GM21723 (cell line): ENCODE measurements at regions not wholly inside any gene's neighbourhood (a gene's known extent, or its start where the extent isn't known, plus 50 kb on each side); places are given as distances from the start of the nearest gene placed in this dataset.
A peak's percentile ranks its signal among the peaks of the same experiment; 100 is the strongest.

Experiments used
- ATAC-seq: cut with Tn5 transposase; IDR thresholded peaks from one replicate; pipeline ENCODE4 v1.9.1; 2021; ENCODE audit warnings: mild to moderate bottlenecking, moderate library complexity; ENCODE audit not compliant: unreplicated experiment

DNA sequence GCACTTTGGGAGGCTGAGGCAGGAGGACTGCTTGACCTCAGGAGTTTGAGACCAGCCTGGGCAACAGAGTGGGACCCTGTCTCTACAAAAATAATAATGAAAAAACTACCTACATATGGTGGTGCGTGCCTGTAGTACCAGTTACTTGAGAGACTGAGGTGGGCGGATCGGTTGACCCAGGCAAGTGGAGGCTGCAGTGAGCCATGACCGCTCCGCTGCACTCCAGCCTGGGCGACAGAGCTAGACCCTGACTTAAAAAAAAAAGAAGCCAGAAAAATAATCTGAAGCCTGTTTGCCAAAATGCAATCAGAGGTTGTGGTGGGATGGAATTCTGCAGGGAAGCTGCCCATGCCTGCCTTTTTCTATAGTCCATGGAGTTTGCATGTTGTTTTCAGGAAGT lies 50.4 kb upstream of the GGTA1 start:
- ATAC-seq: no peak

DNA sequence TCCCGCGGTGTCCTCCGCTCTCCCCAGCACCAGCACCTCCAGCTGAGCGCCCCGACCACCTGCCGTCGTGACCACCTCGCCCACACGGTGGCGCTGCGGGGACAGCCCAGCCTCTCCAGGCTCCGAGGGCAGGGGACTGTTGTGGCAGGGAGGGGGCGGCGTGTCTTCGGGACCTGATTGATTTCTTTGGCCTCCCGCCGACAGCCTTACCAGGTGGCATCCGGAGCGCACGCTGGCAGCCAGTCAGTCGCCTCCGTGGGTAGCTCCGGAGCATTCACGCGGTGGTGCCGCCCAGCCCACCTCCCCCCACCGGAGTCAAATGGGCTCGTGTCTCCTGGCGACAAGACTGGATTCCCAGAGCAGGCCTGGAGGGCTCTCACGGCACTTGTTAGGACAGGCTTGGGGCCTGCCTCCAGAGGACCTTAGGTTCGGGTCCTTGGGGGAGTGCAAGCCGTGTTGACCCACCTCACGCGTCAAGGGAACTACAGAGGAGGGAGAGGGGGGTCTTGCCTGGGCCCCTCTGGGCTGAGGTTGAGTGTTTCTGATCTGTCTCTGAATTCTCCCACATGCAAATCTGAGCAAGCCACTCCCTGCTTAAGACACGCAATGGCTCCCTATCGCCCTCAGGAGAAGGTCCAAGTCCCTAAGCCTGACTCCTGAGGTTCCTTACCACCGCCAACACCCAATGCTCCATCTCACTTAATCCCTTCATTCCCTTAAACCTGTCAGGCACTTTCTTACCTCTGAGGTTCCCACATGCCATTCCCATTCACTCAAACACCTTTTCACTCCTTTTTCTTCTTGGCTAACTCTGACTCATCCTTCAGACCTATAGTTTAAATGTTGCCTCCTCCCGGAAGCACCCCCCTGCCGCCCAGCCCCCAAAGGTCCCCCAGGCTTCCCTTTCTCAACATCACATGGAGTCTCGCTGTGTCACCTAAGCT lies 51.2 kb upstream of the GGTA1 start:
- peak; percentile 61 for ATAC-seq

DNA sequence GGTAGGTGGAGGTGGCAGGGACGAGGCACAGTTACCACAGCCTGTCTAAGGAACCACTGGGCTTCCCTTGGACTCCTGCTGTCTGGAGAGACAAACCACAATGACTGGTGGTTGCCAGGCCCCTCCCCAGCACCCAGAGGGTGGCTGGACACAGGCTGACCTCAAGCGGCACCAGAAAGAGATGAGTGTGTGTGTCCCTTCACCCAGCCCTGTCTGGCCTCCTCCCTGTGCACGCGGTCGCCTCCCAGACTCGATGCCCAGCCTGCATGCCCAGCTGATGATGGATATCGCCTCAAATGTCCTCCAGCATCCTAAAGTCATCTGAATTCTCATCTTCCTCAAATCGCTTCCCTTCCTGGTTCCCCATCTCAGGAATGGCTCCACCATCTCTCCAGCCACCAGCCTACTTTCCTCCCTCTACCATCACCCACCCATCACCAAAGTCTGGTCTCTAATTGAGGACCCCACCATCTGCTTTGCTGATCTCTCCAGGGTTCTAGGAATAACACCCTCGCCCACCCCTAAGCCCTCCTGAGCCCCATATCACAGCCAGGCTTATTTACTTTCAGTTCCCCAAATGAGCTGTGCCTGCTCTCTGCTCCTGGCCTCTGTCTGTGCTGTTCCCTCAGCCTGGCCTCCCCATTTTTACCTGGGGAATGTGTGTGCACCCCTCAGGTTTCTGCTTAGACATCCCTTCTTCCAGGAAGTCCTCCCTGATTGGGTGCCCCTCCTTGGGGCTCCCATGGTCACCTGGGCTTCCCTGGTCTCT lies 52.5 kb upstream of the GGTA1 start:
- no peak for ATAC-seq

DNA sequence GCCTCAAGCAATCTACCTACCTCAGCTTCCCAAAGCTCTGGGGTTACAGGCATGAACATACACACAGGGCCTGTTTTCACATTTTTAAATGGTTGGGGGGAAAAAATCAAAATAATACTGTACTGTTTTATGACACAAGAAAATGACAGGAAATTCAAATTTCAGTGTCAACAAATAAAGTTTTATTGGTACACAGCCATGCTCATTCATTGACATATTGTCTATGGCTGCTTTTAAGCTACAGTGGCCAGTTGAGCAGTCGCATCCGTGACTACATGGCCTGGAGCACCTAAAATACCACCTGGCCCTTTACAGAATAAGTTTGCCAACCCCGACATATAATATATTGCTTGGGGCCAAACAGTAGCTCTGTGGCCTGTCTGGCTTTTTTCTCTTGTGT lies 56.4 kb upstream of the GGTA1 start:
- no peak for ATAC-seq

DNA sequence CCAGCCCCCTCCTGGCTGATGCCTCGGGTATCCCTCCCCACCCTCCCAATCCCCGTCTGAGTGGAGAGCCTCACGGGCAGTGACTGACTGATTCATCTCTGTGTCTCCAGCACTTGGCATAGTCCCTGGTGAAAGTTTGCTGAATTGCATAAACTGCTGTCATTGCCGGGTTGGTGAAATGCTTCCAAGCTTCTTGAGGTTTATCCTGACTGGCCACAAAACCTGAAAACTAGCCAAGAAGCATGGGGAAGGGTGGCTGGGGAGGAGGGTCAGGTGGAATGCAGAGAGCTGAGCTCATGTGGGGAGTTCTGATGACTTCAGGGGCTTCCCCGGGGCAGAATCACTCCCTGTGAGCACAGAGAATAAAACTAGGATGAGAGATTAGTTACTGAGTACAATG lies 56.9 kb upstream of the GGTA1 start:
- ATAC-seq: no peak

DNA sequence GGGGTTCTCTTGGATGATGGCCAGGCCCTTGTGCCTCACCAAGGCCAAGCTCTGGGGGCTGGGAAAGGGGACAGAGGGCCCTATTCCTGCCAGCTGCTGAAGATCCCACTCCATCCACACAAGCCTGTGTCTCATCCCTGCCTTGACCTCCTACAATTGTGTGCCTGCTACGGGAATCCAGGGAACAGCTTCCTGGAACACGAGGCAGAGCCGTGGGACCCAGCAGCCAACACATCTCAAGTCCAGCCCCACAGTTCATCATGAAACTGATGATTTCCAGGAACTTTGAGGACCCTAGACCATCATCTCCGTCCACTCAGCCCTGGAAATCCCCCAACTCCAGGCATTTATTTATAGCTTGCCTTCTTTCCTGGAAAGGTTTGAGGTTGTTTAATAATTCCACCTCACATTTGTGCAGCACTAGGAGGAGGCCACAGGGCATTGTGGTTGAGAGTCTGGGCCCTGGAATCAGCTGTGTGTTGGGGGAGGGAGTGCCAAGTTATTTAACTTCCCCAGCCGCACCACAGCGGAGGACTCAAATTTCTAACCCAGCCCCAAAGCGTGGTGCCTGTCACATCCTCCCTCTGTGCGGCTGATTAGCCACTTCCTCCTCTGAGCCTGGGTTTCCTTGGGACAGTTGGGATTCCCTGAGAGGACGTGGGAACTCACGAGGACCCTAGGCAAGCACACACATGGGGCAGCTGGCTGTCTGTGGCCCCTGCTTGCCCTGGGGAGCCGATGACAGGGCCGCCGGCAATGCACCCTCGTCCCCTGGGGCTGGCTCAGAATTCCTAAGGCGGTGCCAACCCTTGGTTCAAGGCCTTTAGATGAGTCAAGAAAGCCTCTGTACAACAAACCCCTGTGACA lies 58.2 kb upstream of the GGTA1 start:
- ATAC-seq: peak; percentile 42

DNA sequence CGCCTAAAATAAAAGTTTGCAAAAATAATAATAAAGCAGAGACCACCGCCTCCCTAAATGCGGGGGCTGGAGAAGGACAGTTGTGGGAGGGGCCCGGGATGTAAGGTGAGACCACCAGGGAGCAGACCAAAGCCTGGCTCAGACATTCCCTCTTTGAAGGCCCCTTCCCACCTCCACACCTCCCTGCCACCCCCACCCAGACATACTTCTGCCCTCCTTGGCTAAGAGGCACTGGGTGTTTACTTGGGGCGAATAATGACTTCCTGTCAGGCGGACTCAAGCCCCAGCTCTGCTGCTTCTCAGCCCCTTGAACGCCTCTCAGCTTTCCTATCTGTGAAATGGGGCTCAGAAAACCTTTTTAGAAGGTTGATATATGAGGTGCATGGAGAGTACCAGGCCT lies 58.8 kb upstream of the GGTA1 start:
- no peak for ATAC-seq

DNA sequence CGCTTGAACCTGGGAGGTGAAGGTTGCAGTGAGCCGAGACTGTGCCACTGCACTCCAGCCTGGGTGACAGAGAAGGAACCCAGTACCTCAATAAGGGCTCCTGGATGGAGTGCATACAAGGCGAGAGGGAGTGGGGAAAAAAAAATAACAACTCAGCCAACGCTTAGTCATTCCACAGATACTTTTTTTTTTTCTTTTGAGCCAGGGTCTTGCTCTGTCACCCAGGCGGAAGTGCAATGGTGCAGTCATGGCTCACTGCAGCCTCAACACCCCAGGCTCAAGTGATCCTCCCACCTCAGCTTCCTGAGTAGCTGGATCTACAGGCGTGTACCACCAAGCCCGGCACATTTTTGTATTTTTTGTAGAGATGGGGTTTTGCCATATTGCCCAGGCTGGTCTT lies 59.5 kb upstream of the GGTA1 start:
- no peak for ATAC-seq

DNA sequence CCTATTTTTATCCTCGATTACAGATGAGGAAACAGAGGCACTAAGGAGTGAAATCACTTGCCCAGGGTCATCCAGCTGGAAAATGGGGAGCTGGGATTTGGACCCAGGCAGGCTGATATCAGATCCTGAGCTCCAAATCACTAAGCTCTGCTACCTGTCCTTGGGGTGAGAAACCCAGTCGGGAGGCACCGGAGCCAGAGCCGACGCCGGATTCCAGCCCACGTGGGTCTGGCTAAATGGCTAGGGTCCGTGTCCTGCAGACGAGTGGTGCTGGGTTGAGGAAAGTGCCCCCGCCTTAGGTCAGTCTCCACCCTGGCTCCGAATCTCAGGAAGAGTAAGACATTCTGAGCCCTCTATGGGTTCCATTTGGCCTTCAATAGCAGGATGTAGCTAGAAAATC lies 61.3 kb upstream of the GGTA1 start:
- ATAC-seq: no peak

DNA sequence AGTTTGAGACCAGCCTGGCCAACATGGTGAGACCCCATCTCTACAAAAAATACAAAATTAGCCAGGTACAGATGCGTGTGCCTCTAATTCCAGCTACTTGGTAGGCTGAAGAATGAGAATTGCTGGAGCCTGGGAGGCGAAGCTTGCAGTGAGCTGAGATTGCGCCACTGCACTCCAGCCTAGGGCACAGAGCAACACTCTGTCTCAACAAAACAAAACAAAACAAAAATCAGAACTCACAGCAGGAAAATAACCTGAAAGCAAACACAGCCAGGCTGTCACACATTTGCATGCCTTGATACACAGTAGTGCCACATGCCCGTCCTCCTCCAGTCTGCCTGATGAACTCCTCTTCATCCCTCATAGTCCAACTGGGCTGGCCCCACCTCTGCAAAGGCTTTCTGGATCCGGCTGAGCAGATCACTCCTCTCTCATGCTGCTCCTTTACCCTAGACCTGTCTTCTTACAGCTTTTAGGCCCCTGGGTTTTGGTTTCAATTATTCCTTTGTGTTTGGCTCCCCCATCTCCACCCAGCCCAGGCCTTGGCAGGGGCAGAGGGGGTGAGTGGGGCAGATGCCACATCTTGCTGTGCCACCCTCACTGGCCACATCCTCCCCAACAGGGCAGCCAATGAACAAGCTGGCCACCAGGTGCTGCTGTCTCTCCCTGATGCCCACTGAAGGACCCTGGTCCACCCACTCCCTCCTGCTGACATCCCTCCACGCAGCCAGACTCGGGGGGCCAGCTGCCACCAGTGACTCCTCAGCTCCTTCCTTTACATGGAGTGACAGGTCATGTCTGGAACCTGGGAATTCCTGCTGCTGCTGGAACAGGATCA lies 62.0 kb upstream of the GGTA1 start:
- no peak for ATAC-seq

DNA sequence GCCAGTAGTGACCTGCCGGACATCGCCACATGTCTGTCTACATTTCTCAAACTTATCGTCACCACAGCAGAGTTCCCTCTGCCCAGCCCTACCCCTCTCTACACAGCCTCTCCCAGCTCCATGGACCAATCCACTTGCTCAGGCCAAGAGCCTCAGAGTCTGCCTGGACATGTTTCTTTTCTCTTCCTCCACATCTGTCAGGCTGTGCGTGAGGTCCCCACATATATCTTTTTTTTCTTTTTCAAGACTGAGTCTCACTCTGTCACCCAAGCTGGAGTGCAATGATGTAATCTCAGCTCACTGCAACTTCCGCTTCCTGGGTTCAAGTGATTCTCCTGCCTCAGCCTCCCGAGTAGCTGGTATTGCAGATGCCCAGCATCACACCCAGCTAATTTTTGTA lies 62.7 kb upstream of the GGTA1 start:
- no peak for ATAC-seq

DNA sequence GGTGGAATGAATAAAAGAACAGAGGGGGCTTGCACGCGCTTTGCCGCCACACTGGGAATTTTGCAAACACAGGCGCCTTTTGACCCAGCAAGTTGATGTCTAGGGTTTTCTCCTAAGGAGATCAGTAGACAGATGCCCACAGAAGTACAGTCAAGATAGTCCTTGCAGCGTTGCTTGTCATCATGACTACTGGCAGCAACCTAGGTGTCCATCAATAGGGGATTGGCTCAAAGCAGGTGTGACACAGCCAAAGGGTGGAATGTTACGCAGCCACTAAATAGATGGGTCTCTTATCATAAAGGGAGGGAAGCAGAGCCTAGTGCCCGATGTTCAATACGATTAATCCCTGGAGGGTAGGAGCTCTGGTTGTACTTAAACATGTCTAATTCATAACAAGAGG lies 63.8 kb upstream of the GGTA1 start:
- ATAC-seq: no peak

DNA sequence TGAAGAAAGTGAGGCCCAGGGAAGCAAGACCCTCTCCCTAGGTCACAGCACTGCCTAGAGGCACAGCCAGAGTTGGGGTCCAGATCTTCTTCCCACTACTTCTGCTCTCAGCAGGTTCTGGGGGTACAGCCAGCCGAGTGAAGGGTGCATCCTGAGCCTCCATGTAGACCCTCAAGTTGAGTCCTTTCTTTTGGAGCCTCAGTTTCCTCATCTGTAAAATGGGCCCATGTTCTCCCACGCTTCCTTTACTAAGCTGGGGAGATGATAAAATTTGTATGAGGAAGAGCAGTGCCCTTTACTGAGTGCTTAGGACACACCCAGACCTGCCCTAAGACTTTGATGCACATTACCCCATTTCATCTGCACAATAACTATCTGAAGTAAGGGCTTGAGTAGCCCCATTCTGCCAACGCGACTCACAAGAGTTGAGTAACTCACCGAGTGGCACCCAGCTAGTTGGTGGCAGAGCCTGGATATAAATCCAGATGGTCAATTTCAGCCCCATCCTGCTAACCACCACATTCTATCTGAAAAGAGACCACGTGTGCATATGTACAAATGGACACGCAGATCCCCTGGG lies 64.3 kb upstream of the GGTA1 start:
- ATAC-seq: no peak

DNA sequence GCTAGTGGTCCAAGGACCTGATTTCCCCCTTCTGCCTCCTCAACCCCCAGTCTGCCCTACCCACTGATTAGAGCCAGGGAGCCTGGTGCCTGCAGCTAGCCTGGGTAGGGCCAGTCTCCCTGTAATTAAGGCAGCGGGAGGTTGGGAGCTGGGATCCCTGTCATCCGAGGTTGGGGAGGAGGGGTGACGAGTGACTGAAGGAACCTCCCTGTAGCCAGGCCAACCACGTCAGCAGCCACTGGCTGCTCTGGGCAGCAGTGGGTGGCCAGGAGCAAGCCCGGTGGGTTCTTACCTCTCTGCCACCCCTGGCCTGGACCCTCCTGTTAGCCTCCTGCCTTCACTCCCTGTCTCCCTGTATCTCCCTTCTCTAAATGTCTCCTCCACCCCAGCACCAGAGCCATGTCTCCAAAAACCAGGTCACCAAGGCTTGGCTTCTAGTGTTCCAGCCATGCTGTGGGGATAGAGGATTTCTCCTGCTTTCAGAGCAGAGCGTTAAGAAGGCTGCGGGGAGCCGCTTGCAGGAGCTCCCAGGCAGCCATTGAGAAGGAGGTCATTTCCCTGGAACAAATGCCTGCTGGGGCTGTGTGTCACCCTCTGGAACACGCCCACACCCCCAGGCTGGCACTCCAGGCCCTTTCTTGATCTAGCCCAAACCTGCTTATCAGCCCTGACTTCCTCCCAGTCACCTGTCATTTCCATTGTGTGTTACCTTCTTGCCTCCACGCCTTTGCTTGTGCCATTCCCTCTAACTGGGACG lies 65.0 kb upstream of the GGTA1 start:
- no peak for ATAC-seq

DNA sequence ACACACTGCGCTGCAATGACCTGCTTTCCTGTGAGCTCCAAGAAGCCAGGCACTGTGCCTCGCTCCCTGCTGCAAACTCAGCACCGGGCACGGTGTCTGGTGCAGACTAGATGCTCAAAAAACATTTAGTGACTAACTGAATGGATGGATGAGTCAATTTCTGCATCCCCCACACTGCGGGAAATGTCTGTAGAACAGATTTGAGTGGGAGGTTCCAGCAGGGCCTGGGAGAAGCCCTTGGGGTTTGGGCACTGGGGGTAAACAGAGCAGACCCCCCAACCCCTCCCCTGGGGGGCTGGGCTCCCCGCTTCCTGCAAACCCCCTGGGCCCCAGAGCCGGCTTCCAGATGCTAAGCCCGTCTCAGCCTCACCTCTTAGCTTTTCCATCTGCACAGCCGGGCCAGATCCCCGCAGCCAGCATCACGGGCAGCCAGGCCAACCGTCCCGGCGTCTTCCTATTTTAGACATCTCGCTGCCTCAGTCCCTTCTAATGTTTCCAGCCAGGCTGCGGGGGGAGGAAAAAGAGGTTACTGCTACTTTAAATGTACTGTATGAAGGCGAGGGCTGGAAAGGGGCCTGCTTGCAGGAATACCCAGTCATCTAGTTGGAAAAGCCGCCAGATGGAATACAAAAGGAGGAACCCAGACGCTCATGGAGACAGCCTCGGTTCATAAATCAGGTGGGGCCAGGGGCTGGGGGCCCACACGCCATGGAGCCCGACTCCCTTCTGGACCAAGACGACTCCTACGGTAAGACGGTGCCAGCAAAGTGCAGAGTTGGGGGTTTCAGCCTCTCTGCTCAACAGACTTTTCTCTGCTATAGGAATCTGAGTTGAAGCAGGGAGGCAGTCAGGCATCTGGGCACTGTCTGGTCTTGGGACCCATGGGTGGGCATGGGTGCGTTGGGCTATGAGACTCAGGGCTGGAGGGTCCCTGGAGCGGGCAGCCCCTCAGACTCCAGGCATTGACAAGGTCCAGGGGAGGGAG lies 67.1 kb upstream of the GGTA1 start:
- ATAC-seq: no peak

DNA sequence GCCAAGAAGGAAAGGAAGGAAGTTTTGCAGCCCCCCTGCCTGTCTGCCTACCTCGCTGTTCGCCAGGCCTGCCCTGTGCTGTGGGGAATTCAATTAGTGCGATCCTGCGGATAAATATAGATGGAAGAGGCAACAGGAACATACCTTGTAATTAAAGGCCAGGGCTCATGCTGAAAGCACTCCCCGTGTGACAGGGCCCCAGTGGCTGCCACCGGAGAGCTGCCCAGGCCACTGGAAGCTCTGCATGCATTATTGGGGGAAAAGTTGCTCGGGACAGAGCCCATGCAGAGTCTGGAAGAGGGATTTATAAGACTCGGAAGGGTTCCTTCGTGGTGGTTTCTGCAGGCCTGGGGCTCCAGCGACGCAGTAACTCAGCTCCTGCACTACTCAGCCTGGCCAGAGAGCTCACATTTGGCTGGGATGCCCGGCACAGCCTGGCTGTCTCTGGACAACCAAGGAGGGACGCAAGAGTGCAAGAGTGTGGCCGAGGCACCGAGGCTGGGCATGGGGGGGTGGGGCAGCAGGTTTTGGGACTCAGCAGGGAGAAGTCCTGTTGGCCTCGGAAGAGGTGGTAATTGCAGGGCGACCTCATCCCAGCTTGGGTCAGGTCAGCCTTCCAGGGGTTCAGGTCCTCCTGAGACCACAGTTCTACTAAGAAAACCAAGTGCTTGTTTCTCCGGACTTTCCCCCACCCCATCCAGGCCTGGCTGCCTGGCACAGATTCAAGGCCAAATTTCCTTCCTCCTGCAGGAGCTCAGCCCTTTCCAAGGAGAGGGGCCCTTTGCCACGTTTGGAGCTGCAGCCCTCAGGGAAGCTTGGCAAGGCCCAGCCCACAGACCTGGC lies 68.1 kb upstream of the GGTA1 start:
- no peak for ATAC-seq
